ENCODE measurements at regions not wholly inside any gene's neighbourhood (a gene's known extent, or its start where the extent isn't known, plus 50 kb on each side); places are given as distances from the start of the nearest gene placed in this dataset. TPM values are rescaled to one million over a fixed set of nuclear protein-coding genes. Genes with fewer than 3 reads are reported as not detected.

- H3K4me3 ChIP-seq (ENCODE audit: low read depth in 1 of 3, low read length in 3 of 3) = no peak overlapping the region
- whole genome bisulfite sequencing = 66% methylated on average over 1 of the region's 1 CpG
- TF ChIP-seq, protein P1, sequence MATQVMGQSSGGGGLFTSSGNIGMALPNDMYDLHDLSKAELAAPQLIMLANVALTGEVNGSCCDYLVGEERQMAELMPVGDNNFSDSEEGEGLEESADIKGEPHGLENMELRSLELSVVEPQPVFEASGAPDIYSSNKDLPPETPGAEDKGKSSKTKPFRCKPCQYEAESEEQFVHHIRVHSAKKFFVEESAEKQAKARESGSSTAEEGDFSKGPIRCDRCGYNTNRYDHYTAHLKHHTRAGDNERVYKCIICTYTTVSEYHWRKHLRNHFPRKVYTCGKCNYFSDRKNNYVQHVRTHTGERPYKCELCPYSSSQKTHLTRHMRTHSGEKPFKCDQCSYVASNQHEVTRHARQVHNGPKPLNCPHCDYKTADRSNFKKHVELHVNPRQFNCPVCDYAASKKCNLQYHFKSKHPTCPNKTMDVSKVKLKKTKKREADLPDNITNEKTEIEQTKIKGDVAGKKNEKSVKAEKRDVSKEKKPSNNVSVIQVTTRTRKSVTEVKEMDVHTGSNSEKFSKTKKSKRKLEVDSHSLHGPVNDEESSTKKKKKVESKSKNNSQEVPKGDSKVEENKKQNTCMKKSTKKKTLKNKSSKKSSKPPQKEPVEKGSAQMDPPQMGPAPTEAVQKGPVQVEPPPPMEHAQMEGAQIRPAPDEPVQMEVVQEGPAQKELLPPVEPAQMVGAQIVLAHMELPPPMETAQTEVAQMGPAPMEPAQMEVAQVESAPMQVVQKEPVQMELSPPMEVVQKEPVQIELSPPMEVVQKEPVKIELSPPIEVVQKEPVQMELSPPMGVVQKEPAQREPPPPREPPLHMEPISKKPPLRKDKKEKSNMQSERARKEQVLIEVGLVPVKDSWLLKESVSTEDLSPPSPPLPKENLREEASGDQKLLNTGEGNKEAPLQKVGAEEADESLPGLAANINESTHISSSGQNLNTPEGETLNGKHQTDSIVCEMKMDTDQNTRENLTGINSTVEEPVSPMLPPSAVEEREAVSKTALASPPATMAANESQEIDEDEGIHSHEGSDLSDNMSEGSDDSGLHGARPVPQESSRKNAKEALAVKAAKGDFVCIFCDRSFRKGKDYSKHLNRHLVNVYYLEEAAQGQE (IDR thresholded peaks at IDR 0.05) = no peak
- TF ChIP-seq EGR1 (IDR thresholded peaks at IDR 0.05; ENCODE audit: low read depth in 2 of 2) (no peak), HNF4A (conservative IDR thresholded peaks at IDR 0.05) (no peak), FOXA1 (IDR thresholded peaks at IDR 0.05) (no peak), FOXA2 (IDR thresholded peaks at IDR 0.05) (no peak), NR2F2 (IDR thresholded peaks at IDR 0.05) (no peak)
- no peak overlapping the region for H3K27ac ChIP-seq (ENCODE audit: low read depth in 1 of 2, low read length in 2 of 2)
- H3K36me3 ChIP-seq (ENCODE audit: control insufficient read depth in 4 of 4, insufficient read depth in 3 of 4, low read depth in 1 of 4, low read length in 3 of 4) = no peaks in the 10 kb centered on the region
- H3K9ac ChIP-seq (ENCODE audit: low read depth in 1 of 2, low read length in 2 of 2) = no peak overlapping the region
- DNase-seq (ENCODE audit: low spot score) = no peak
- no peaks in the 10 kb centered on the region for H3K27me3 ChIP-seq (ENCODE audit: control insufficient read depth in 4 of 4, insufficient read depth in 4 of 4, low read length in 3 of 4)
- no peaks in the 10 kb centered on the region for H3K9me3 ChIP-seq (ENCODE audit: control insufficient read depth in 4 of 4, low read length in 3 of 4)
- H3K4me1 ChIP-seq (ENCODE audit: control insufficient read depth in 4 of 4, insufficient read depth in 4 of 4, low read length in 3 of 4) = no peaks in the 10 kb centered on the region
Measured at GRCh38 chrX:3768881-3769280, 55.4 kb upstream of the PRKX start.

Small RNAs in the stretch of these regions (small RNA-seq; reads per million reads assigned to genes)
- gene RF00401 = not detected

Measured in liver (tissue), 8 donors.